ENCODE measurements at regions not wholly inside any gene's neighbourhood (a gene's known extent, or its start where the extent isn't known, plus 50 kb on each side); places are given as distances from the start of the nearest gene placed in this dataset.
A peak's percentile ranks its signal among the peaks of the same experiment; 100 is the strongest.
"Not testable (repeated sequence)": the region's sequence is repeated elsewhere in the genome, so short reads cannot be mapped to it uniquely, and the experiment has no call there.

- DNase-seq (ENCODE audit: low read depth), result no peak
Observed at GRCh38 chr12:127143020-127143419, 1124.0 kb upstream of the TMEM132C start.

GRCh38 chr12:127144770-127145169, 1122.2 kb upstream of the TMEM132C start:
- no peak for DNase-seq (ENCODE audit: low read depth)

DNA sequence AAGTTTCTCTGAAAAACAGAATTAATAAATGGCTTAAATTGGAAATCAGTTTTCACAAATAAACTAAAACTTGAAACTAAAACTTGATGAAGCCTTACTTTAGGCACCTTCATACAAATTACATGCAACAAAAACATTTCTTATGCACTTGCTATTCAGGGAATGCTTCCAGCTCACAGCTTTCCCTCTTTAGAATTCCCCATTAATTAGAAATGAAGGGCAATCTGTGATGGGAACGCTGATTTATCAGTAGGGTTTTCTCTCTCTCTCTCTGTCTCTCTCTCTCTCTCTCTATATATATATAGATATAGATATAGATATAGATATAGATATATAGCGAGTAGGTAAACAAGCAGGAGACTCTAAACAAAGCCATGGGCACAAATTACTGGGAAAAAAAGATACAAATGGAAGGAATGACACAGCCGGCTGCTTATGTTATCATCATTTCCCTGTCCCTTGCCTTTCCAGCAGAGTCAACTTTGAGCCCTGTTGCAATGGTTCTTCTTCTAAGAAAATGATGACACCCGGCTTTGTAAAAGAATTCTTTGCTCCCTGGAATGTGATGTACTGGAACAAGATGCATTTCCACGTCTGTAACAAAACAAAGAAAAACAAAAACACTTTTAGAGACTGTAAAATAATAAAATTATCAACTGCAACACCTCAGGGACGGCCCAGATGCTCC, 1121.6 kb upstream of the TMEM132C start:
- no peak for DNase-seq (ENCODE audit: low read depth)

GRCh38 chr12:127145929-127146789, 1120.8 kb upstream of the TMEM132C start:
- DNase-seq (ENCODE audit: low read depth), result peak; percentile 31

DNA sequence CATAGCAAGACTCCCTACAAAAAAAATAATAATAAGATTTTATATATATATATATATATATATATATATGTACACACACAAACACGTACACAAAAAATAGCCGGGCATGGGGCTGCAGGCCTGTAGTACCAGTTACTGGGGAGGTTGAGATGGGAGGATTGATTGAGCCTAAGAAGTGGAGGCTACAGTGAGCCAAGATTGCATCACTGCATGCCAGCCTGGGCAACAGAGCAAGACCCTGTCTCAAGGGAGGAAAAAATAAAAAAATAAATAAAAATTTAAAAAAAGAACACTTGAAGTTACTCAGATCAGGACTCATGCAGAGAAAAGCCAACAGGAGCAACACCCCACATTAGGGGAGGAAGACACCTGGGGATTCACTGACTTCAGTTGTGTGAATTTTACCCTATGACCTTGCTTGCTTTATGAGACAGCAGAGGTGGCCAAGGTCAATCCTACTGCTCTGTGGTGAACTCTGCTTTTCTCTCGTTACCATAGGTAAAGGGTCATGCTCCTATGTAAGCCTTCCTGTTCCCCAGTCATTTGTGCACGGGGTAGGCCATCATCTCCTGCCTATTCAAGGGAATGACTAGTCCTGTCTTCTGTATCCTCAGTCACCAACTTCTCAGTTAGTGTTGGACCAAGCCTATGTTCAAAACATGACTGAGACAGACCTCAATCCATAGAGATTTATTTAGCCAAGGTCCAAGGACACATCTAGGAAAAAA, 1119.8 kb upstream of the TMEM132C start:
- DNase-seq (ENCODE audit: low read depth), result no peak

DNA sequence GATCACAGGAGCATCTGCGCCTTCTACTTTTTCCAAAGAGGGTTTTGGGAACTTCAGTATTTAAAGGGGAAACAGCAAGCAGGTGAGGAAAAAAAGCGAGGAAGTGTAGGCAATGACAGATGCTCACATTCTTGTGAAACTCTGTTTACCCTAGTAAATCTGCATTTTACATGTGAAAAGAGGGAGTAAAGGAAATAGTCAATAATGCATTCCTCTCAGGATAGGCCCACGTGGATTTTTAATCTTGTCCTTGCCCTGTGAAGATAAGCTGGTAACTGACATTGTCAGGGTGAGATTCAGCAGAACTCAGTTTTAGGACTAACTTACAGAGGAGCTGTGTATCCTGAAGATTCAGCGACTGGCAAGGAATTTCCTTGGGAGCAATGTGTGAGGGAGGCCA, 1119.2 kb upstream of the TMEM132C start:
- no peak for DNase-seq (ENCODE audit: low read depth)

GRCh38 chr12:127148318-127148717, 1118.7 kb upstream of the TMEM132C start:
- DNase-seq (ENCODE audit: low read depth), result no peak

GRCh38 chr12:127149226-127149964, 1117.6 kb upstream of the TMEM132C start:
- DNase-seq (ENCODE audit: low read depth), result peak; percentile 11

- no peak for DNase-seq (ENCODE audit: low read depth)
Observed at GRCh38 chr12:127150028-127150427, 1116.9 kb upstream of the TMEM132C start.

DNA sequence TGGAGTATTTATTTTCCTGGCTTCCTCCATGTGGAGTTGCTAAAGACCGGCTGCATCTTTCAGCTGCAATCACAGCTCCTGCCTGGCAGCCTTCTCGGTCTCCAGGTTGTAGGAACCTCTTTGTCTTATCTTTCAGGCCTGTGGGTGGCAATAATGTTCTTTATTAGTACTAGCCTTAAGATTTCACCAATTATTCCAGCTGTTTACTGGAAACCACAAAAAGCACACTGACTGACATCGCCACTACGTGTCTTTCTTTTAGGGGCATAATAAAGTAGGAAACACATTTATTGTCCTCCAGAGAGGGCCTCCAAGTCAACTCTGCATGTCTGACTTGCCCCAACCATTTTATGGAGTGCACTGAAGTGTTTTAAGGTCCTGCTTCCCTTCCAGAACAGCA, 1116.5 kb upstream of the TMEM132C start:
- DNase-seq (ENCODE audit: low read depth), result no peak

- no peak for DNase-seq (ENCODE audit: low read depth)
Observed at GRCh38 chr12:127150956-127151355, 1116.0 kb upstream of the TMEM132C start.

DNA sequence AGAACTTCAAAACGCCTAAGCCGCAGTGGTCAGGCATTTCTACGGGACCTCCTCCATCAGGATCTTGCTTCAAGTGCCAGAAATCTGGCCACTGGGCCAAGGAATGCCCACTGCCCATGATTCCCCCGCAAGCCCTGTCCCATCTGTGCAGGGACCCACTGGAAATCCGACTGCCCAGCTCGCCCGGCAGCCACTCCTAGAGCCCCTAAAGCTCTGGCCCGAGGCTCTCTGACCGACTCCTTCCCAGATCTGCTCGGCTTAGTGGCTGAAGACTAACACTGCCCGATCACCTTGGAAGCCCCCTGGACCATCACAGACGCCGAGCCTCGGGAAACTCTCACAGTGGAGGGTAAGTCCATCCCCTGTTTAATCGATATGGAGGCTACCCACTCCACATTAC, 1113.0 kb upstream of the TMEM132C start:
- DNase-seq (ENCODE audit: low read depth), result no peak

- not testable (repeated sequence) for DNase-seq (ENCODE audit: low read depth)
Observed at GRCh38 chr12:127154830-127155229, 1112.1 kb upstream of the TMEM132C start.

- not testable (repeated sequence) for DNase-seq (ENCODE audit: low read depth)
Observed at GRCh38 chr12:127155935-127156619, 1110.9 kb upstream of the TMEM132C start.

DNA sequence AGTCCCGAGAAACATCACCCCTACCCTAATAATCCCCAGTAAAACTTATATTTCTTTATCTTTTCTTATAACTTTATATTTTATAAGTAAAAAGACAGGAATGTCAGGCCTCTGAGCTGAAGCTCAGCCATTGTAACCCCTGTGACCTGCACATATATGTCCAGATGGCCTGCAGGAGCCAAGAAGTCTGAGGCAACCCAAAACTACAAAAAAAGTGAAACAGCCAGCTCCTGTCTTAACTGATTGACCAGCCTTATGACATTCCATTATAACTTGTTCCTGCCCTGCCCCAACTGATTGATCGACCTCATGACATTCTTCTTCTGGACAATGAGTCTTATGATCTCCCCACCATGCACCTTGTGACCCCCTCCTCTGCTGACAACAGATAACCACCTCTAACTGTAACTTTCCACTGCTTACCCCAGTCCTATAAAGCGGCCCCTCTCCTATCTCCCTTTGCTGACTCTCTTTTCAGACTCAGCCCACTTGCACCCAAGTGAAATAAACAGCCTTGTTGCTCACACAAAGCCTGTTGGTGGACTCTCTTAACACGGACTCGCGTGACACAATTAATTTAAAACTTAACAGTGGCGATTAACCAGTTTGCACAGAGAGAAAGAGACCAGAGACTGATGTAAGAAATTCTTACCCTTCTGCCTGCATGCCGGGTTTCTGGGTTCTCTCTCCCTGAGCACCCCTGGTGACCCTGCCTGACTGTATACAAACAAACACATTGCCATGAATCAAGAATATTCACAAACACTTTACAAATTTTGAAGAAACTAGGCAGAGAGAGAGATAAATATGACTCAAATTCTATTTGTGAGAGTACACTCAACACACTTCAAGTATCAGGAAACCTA, 1109.2 kb upstream of the TMEM132C start:
- DNase-seq (ENCODE audit: low read depth), result not testable (repeated sequence)

DNA sequence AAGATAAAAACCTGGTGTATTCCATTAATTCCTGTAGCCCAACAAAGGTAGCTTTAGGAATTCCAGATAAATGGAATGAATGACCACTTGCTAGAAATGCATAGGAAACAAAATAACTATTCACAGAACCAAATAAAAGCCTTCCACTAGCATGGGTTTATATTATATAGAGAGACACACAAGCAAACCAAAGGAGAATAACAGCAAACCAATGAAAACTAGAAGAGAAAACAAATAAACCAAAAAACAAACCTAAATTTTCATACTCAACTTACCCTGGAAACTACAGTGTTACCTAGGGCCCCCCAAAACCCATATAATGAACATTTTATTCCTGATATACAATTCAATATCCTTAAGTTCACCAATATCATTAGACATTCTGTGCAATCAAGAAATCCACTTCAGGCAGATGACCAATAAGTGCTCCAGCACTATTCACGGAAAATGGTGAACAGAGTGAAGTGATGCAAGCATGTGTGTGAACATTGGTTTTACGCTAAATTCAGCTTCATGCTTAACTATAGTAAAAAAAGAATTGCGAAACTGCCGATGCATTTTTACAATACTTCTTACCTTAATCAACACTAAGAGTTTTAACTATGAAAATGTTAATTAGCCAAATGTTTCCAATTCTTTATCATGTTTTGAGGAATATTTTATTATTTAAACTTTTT, 1108.4 kb upstream of the TMEM132C start:
- no peak for DNase-seq (ENCODE audit: low read depth)

DNA sequence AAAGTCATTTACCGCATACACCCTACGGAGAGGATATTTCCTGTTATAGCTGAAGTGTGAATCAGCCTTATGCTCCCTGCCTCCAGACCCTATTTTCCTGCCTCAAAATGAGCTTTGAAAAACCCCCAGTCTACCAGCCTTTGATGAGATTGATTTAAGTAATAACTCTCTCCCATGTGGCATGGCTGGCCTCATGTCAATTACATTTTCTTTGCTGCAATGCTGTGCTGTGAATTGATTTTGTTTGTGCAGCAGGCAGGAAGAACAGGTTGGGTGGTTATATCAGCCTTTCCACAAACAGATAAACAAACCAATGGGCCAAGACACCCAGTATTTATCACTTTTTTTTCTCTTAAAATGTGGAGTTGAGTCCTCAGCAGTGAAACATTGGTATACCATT, 1105.5 kb upstream of the TMEM132C start:
- DNase-seq (ENCODE audit: low read depth), result no peak

DNA sequence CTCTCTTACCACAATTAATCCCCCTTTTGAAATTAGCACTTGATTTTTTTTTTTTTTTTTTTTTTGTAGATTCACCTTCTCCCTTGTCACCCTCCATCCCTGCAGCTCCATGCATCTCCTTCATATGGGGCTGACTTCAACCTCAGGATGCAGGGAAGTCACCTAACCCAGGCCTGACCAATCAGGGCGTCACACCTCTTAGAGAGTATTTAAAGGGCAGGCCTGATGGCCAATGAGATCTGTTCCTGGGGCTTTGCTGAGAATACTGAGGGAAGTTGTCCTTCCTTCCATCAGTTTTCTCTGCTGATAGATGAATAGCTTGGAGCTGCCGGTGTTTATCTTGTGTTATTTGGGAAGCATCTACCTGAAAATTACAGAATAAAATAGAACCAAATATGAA, 1104.7 kb upstream of the TMEM132C start:
- DNase-seq (ENCODE audit: low read depth), result no peak

DNA sequence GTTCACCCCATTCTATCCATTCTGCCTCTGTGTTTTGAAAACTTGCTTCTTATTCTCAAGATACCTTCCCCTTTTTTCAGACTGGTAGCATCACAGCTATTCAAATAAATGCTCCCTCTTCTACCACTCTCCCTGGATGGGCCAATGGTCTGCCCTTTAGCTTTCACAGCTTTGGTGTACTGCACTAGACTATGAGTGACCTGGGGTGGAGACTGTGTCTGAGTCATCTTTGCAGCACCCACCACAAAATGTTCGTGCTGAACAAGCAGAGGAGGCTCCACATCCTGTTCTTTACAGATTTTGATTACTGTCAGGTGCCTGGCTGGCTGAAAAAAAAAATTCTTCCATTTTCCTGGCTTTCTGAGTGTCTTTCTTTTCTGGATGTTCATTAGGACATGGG, 1104.1 kb upstream of the TMEM132C start:
- DNase-seq (ENCODE audit: low read depth), result peak; percentile 45
